ENCODE measurements at regions not wholly inside any gene's neighbourhood (a gene's known extent, or its start where the extent isn't known, plus 50 kb on each side); places are given as distances from the start of the nearest gene placed in this dataset.
"Not testable (repeated sequence)": the region's sequence is repeated elsewhere in the genome, so short reads cannot be mapped to it uniquely, and the experiment has no call there.

DNA sequence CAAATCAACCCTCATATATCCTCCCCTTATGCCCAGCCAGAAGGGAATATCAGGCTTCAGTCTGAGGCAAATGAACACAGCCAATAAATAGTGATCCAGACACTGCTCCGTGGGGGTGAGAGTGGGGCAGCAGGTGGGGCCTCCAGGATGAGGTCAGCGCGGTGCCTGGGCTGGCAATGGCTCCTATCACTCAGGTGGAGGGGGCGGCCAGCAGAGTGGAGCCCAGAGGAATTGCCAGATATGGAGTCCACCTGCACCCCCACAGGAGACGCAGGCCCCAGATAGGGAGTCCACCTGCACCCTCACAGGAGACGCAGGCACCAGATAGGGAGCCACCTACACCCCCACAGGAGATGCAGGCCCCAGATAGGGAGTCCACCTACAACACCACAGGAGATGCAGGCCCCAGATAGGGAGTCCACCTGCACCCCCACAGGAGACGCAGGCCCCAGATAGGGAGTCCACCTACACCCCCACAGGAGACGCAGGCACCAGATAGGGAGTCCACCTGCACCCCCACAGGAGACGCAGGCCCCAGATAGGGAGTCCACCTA lies 78.0 kb upstream of the PPP2R2D start (continued):
- TF ChIP-seq, protein P1, sequence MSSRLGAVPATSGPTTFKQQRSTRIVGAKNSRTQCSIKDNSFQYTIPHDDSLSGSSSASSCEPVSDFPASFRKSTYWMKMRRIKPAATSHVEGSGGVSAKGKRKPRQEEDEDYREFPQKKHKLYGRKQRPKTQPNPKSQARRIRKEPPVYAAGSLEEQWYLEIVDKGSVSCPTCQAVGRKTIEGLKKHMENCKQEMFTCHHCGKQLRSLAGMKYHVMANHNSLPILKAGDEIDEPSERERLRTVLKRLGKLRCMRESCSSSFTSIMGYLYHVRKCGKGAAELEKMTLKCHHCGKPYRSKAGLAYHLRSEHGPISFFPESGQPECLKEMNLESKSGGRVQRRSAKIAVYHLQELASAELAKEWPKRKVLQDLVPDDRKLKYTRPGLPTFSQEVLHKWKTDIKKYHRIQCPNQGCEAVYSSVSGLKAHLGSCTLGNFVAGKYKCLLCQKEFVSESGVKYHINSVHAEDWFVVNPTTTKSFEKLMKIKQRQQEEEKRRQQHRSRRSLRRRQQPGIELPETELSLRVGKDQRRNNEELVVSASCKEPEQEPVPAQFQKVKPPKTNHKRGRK (CRISPR knock-in tag; IDR thresholded peaks at IDR 0.05) = no peak
- no peak for TF ChIP-seq ZSCAN29 (CRISPR knock-in tag; conservative IDR thresholded peaks at IDR 0.05)
- TF ChIP-seq, protein P2, sequence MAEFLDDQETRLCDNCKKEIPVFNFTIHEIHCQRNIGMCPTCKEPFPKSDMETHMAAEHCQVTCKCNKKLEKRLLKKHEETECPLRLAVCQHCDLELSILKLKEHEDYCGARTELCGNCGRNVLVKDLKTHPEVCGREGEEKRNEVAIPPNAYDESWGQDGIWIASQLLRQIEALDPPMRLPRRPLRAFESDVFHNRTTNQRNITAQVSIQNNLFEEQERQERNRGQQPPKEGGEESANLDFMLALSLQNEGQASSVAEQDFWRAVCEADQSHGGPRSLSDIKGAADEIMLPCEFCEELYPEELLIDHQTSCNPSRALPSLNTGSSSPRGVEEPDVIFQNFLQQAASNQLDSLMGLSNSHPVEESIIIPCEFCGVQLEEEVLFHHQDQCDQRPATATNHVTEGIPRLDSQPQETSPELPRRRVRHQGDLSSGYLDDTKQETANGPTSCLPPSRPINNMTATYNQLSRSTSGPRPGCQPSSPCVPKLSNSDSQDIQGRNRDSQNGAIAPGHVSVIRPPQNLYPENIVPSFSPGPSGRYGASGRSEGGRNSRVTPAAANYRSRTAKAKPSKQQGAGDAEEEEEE (CRISPR knock-in tag; IDR thresholded peaks at IDR 0.05; ENCODE audit: borderline replicate concordance) = no peak

DNA sequence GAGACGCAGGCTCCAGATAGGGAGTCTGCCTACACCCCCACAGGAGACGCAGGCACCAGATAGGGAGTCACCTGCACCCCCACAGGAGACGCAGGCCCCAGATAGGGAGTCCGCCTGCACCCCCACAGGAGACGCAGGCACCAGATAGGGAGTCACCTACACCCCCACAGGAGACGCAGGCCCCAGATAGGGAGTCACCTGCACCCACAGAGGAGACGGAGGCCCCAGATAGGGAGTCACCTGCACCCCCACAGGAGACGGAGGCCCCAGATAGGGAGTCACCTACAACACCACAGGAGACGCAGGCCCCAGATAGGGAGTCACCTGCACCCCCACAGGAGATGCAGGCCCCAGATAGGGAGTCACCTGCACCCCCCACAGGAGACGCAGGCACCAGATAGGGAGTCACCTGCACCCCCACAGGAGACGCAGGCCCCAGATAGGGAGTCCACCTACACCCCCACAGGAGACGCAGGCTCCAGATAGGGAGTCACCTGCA lies 77.2 kb upstream of the PPP2R2D start:
- H3K9me3 ChIP-seq (ENCODE audit: low read length); intact Hi-C loops (cut with micrococcal nuclease; ENCODE audit: unreplicated experiment); BruUV-seq (replicated peaks); H3K9ac ChIP-seq (ENCODE audit: insufficient read depth, low read depth, low read length); H3K79me2 ChIP-seq (ENCODE audit: insufficient read depth, low read length); H2AFZ ChIP-seq (ENCODE audit: low read length); CTCF ChIA-PET (ENCODE audit: low intra/inter-chr PET ratio, low total read pairs); H3K4me1 ChIP-seq (ENCODE audit: insufficient read depth, low read length); FAIRE-seq; in situ Hi-C loops (cut with HindIII; ENCODE audit: extremely low pct_ligation_motif_present, low pct_unique_long_range_greater_than_20kb); H4K20me1 ChIP-seq (ENCODE audit: insufficient read depth, low read length); H3K27ac ChIP-seq (ENCODE audit: extremely low read length, insufficient read depth, low read length); POLR2A ChIA-PET; H3K4me3 ChIP-seq (replicated peaks in 1 of 3; ENCODE audit: insufficient read depth in 1 of 3, low read depth in 2 of 3, low read length in 3 of 3); ATAC-seq; H3K4me2 ChIP-seq (ENCODE audit: low read depth, low read length); DNase-seq (ENCODE audit: low spot score); H3K36me3 ChIP-seq (replicated peaks in 1 of 2; ENCODE audit: control insufficient read depth in 1 of 2, insufficient read depth in 2 of 2, low read length in 2 of 2): not testable (repeated sequence)
- H3K27me3 ChIP-seq (ENCODE audit: control insufficient read depth in 1 of 2, insufficient read depth in 2 of 2, low read length in 2 of 2) = peaks cover 0 to 27% of the 10 kb centered on the region in 2 experiments; a peak in 4 of 5 replicates
- WGBS (ENCODE audit: low lambda C conversion rate) = 56% methylated on average over 3 of the region's 12 CpGs
